ENCODE measurements at regions not wholly inside any gene's neighbourhood (a gene's known extent, or its start where the extent isn't known, plus 50 kb on each side); places are given as distances from the start of the nearest gene placed in this dataset.
A peak's percentile ranks its signal among the peaks of the same experiment; 100 is the strongest.

- Mint-ChIP-seq H3K4me3 (no peak overlapping the region), H3K4me1 (no peaks in the 10 kb centered on the region)
- H3K9me3 ChIP-seq (ENCODE audit: control insufficient read depth, insufficient read depth, low read length), result no peaks in the 10 kb centered on the region
These were observed 72.3 kb upstream of the SYK start for GRCh38 chr9:90729351-90729750.

GRCh38 chr9:90727488-90727887 is 74.1 kb upstream of the SYK start:
- no peaks in the 10 kb centered on the region for H3K9me3 Mint-ChIP-seq
- H3K36me3 Mint-ChIP-seq, result no peaks in the 10 kb centered on the region
- Histone ChIP-seq H3K9me3 (ENCODE audit: control insufficient read depth, insufficient read depth, low read length) (no peaks in the 10 kb centered on the region), H3K27ac (ENCODE audit: low read length) (no peak overlapping the region), H3K36me3 (ENCODE audit: control insufficient read depth, insufficient read depth, low read length) (no peaks in the 10 kb centered on the region), H3K4me1 (ENCODE audit: control insufficient read depth, insufficient read depth, low read length) (no peaks in the 10 kb centered on the region), H3K27me3 (ENCODE audit: control insufficient read depth, insufficient read depth, low read length) (peaks cover 1% of the 10 kb centered on the region), H3K4me3 (ENCODE audit: low read length) (no peak overlapping the region)
- no peak overlapping the region for H3K4me3 Mint-ChIP-seq
- no peaks in the 10 kb centered on the region for H3K4me1 Mint-ChIP-seq
- ATAC-seq (no peak), DNase-seq (no peak)
- intact Hi-C loops (cut with micrococcal nuclease), result loop anchor here (10.0 kb wide), 1 partner anchor 147 kb away; no protein-coding TSS in a partner anchor
- peaks cover 13 to 14% of the 10 kb centered on the region in 2 donors for H3K27me3 Mint-ChIP-seq (ENCODE audit: low read depth in 2 of 2)
- TF ChIP-seq CTCF (IDR thresholded peaks at IDR 0.05), result no peak
- H3K27ac Mint-ChIP-seq, result no peak overlapping the region
- 88% methylated on average over 6 of the region's 6 CpGs for WGBS (ENCODE audit: insufficient coverage)

More at GRCh38 chr9:90729351-90729750, 72.3 kb upstream of the SYK start:
- intact Hi-C loops (cut with micrococcal nuclease), result loop anchor here (10.0 kb wide), 1 partner anchor 145 kb away; no protein-coding TSS in a partner anchor
- Histone ChIP-seq H3K4me3 (ENCODE audit: low read length) (no peak overlapping the region), H3K36me3 (ENCODE audit: control insufficient read depth, insufficient read depth, low read length) (no peaks in the 10 kb centered on the region), H3K27ac (ENCODE audit: low read length) (no peak overlapping the region), H3K4me1 (ENCODE audit: control insufficient read depth, insufficient read depth, low read length) (no peaks in the 10 kb centered on the region), H3K27me3 (ENCODE audit: control insufficient read depth, insufficient read depth, low read length) (peaks cover 2% of the 10 kb centered on the region)
- no peaks in the 10 kb centered on the region for H3K36me3 Mint-ChIP-seq
- no peak for DNase-seq
- peaks cover 15 to 17% of the 10 kb centered on the region in 2 donors for H3K27me3 Mint-ChIP-seq (ENCODE audit: low read depth in 2 of 2)
- H3K9me3 Mint-ChIP-seq, result no peaks in the 10 kb centered on the region
- no peak for TF ChIP-seq CTCF (IDR thresholded peaks at IDR 0.05)
- no peak for ATAC-seq
- no peak overlapping the region for H3K27ac Mint-ChIP-seq
- WGBS (ENCODE audit: insufficient coverage), result 94% methylated on average over 24 of the region's 24 CpGs

- H3K9me3 ChIP-seq (ENCODE audit: control insufficient read depth, insufficient read depth, low read length), result no peaks in the 10 kb centered on the region
- H3K4me1 ChIP-seq (ENCODE audit: control insufficient read depth, insufficient read depth, low read length), result no peaks in the 10 kb centered on the region
- no peak overlapping the region for H3K4me3 ChIP-seq (ENCODE audit: low read length)
- Mint-ChIP-seq H3K27ac (no peak overlapping the region), H3K36me3 (no peaks in the 10 kb centered on the region), H3K9me3 (no peaks in the 10 kb centered on the region), H3K27me3 (ENCODE audit: low read depth in 2 of 2) (peaks cover 2 to 3% of the 10 kb centered on the region in 2 donors), H3K4me1 (no peaks in the 10 kb centered on the region), H3K4me3 (no peak overlapping the region)
- H3K36me3 ChIP-seq (ENCODE audit: control insufficient read depth, insufficient read depth, low read length), result no peaks in the 10 kb centered on the region
- TF ChIP-seq CTCF (IDR thresholded peaks at IDR 0.05), result no peak
- no peak for DNase-seq
- WGBS (ENCODE audit: insufficient coverage), result 87% methylated on average over 4 of the region's 5 CpGs
- H3K27me3 ChIP-seq (ENCODE audit: control insufficient read depth, insufficient read depth, low read length), result no peaks in the 10 kb centered on the region
- intact Hi-C loops (cut with micrococcal nuclease), result loop anchor here (10.0 kb wide), 1 partner anchor 149 kb away; no protein-coding TSS in a partner anchor
- no peak overlapping the region for H3K27ac ChIP-seq (ENCODE audit: low read length)
- no peak for ATAC-seq
These were observed 75.4 kb upstream of the SYK start for GRCh38 chr9:90726215-90726614.

- H3K4me3 ChIP-seq (ENCODE audit: low read length), result no peak overlapping the region
- WGBS (ENCODE audit: insufficient coverage), result 49% methylated on average over 7 of the region's 7 CpGs
- TF ChIP-seq CTCF (IDR thresholded peaks at IDR 0.05), result no peak
- H3K27me3 ChIP-seq (ENCODE audit: control insufficient read depth, insufficient read depth, low read length), result no peaks in the 10 kb centered on the region
- Mint-ChIP-seq H3K27me3 (ENCODE audit: low read depth in 2 of 2) (peaks cover 0 to 2% of the 10 kb centered on the region in 2 donors), H3K9me3 (no peaks in the 10 kb centered on the region), H3K36me3 (no peaks in the 10 kb centered on the region), H3K27ac (no peak overlapping the region), H3K4me3 (no peak overlapping the region), H3K4me1 (no peaks in the 10 kb centered on the region)
- no peak overlapping the region for H3K27ac ChIP-seq (ENCODE audit: low read length)
- intact Hi-C loops (cut with micrococcal nuclease), result loop anchor here (10.0 kb wide), 1 partner anchor 150 kb away; no protein-coding TSS in a partner anchor
- no peaks in the 10 kb centered on the region for H3K9me3 ChIP-seq (ENCODE audit: control insufficient read depth, insufficient read depth, low read length)
- DNase-seq (no peak), ATAC-seq (peak in 1 of 3 donors; percentile 41)
- no peaks in the 10 kb centered on the region for H3K4me1 ChIP-seq (ENCODE audit: control insufficient read depth, insufficient read depth, low read length)
- no peaks in the 10 kb centered on the region for H3K36me3 ChIP-seq (ENCODE audit: control insufficient read depth, insufficient read depth, low read length)
These were observed 76.7 kb upstream of the SYK start for GRCh38 chr9:90724880-90725279.
